Keratinocyte (primary cell): ENCODE measurements at regions not wholly inside any gene's neighbourhood (a gene's known extent, or its start where the extent isn't known, plus 50 kb on each side); places are given as distances from the start of the nearest gene placed in this dataset.

Experiments used
- DNase-seq: peaks from one replicate; pipeline ENCODE4 v3.0.0-alpha.2; 2011; ENCODE audit warnings: low read depth, missing footprints, low spot score
- FAIRE-seq: peaks from 2 replicates; lab custom pipeline; 2011; peaks lifted over from hg19 to GRCh38; lab: Jason Lieb, UNC
- H2AFZ ChIP-seq: 2 replicates; pipeline ENCODE4 v1.6.0; 2012; ENCODE audit warnings: low read length, control low read depth, inconsistent platforms; ENCODE audit not compliant: control insufficient read depth
- H3K27ac ChIP-seq: 2 replicates; pipeline ENCODE4 v1.5.1; 2011; ENCODE audit warnings: low read length; ENCODE audit not compliant: control insufficient read depth, insufficient read depth
- H3K27me3 ChIP-seq: 3 replicates; pipeline ENCODE4 v1.6.0; 2011; ENCODE audit warnings: low read length; ENCODE audit not compliant: control insufficient read depth, insufficient read depth; ENCODE audit errors: extremely low read depth
- H3K36me3 ChIP-seq, 2 experiments: 2 replicates in 1 of 2; 3 replicates in 1 of 2; pipeline ENCODE4 v1.5.1; 2011; ENCODE audit warnings: low read length in 2 of 2, mild to moderate bottlenecking in 1 of 2; ENCODE audit not compliant: control insufficient read depth in 2 of 2, insufficient read depth in 2 of 2; ENCODE audit errors: extremely low read depth in 1 of 2
- H3K4me1 ChIP-seq: 3 replicates; pipeline ENCODE4 v1.5.1; 2011; ENCODE audit warnings: low read length; ENCODE audit not compliant: control insufficient read depth, insufficient read depth; ENCODE audit errors: extremely low read depth
- H3K4me2 ChIP-seq: 3 replicates; pipeline ENCODE4 v1.6.0; 2011; ENCODE audit warnings: low read depth, low read length; ENCODE audit not compliant: control insufficient read depth, insufficient read depth; ENCODE audit errors: extremely low read depth
- H3K4me3 ChIP-seq, 3 experiments: fragments of 200-600 bp in 1 of 3; sonication (generic) in 1 of 3; 2 replicates in 2 of 3; 3 replicates in 1 of 3; pipeline ENCODE4 v1.5.1; 2011 to 2016; ENCODE audit warnings: low read length in 3 of 3, mild to moderate bottlenecking in 3 of 3, control low read depth in 2 of 3, inconsistent platforms in 1 of 3, low read depth in 1 of 3, mixed read lengths in 1 of 3, mixed run types in 1 of 3, moderate library complexity in 1 of 3; ENCODE audit not compliant: control insufficient read depth in 2 of 3, insufficient read depth in 2 of 3; ENCODE audit errors: extremely low read depth in 1 of 3
- H3K79me2 ChIP-seq: 2 replicates; pipeline ENCODE4 v1.6.0; 2012; ENCODE audit warnings: low read length; ENCODE audit not compliant: control insufficient read depth, insufficient read depth
- H3K9ac ChIP-seq: 3 replicates; pipeline ENCODE4 v1.6.0; 2011; ENCODE audit warnings: low read length; ENCODE audit not compliant: control insufficient read depth, insufficient read depth; ENCODE audit errors: extremely low read depth
- H3K9me1 ChIP-seq: 3 replicates; pipeline ENCODE4 v1.6.0; 2011; ENCODE audit warnings: low read length; ENCODE audit not compliant: control insufficient read depth, insufficient read depth; ENCODE audit errors: extremely low read depth
- H3K9me3 ChIP-seq: 2 replicates; pipeline ENCODE4 v1.5.1; 2012; ENCODE audit warnings: low read depth, low read length; ENCODE audit not compliant: control insufficient read depth
- H4K20me1 ChIP-seq: 3 replicates; pipeline ENCODE4 v1.6.0; 2011; ENCODE audit warnings: low read length; ENCODE audit not compliant: control insufficient read depth, insufficient read depth; ENCODE audit errors: extremely low read depth
- EZH2 ChIP-seq: IDR thresholded peaks from one replicate; pipeline ENCODE4 v1.6.1; 2012; ENCODE audit warnings: inconsistent platforms, mild to moderate bottlenecking, low read length, moderate library complexity
- dilution Hi-C: fragments of 300-500 bp; cut with MboI; formaldehyde crosslinking; loops from one replicate; pipeline ENCODE4 v1.7.0; 2020; ENCODE audit warnings: low sequenced_read_pairs; ENCODE audit not compliant: extremely low pct_ligation_motif_present
- TF ChIP-seq, protein P1 (sequence below), 3 experiments: IDR thresholded peaks in 1 of 3; conservative IDR thresholded peaks in 1 of 3; optimal IDR thresholded peaks in 1 of 3; 2 replicates in 2 of 3; 3 replicates in 1 of 3; pipeline versions ENCODE3 to v1.5.1; 2011; ENCODE audit warnings: low read length in 3 of 3, mild to moderate bottlenecking in 3 of 3, moderate library complexity in 2 of 3, control low read depth in 1 of 3, inconsistent platforms in 1 of 3; ENCODE audit not compliant: insufficient read depth in 2 of 3; ENCODE audit errors: extremely low read depth in 1 of 3

DNA sequence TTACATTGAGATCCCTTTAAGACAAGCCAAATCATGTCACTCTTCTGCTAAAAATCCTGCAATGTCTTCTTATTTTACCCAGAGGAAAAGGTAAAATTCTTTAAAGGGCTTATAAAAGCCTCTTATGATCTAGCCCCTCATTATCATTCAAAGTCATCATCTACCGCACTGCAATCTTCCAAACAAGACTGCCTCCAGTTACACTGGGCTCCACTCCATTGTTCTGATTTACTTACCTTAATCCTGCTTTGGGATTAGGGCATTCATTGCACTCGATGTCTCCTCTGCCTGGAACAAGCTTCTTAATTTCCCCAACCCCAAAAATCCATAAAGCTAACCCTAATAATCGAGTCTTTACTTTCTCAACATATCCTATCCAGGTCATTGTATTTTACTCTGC lies 269.1 kb downstream of the PCDH18 start:
- dilution Hi-C loops: no loop called here
- Histone ChIP-seq H3K79me2 (no peaks in the 10 kb centered on the region), H3K9me3 (no peaks in the 10 kb centered on the region), H3K9ac (no peak overlapping the region), H4K20me1 (no peaks in the 10 kb centered on the region), H3K4me3 (no peak overlapping the region), H2AFZ (no peak overlapping the region), H3K27ac (no peak overlapping the region), H3K36me3 (no peaks in the 10 kb centered on the region), H3K4me2 (no peak overlapping the region), H3K27me3 (no peaks in the 10 kb centered on the region), H3K9me1 (no peaks in the 10 kb centered on the region), H3K4me1 (no peaks in the 10 kb centered on the region)
- TF ChIP-seq EZH2: no peak
- TF ChIP-seq, protein P1, sequence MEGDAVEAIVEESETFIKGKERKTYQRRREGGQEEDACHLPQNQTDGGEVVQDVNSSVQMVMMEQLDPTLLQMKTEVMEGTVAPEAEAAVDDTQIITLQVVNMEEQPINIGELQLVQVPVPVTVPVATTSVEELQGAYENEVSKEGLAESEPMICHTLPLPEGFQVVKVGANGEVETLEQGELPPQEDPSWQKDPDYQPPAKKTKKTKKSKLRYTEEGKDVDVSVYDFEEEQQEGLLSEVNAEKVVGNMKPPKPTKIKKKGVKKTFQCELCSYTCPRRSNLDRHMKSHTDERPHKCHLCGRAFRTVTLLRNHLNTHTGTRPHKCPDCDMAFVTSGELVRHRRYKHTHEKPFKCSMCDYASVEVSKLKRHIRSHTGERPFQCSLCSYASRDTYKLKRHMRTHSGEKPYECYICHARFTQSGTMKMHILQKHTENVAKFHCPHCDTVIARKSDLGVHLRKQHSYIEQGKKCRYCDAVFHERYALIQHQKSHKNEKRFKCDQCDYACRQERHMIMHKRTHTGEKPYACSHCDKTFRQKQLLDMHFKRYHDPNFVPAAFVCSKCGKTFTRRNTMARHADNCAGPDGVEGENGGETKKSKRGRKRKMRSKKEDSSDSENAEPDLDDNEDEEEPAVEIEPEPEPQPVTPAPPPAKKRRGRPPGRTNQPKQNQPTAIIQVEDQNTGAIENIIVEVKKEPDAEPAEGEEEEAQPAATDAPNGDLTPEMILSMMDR (optimal IDR thresholded peaks at IDR 0.05 in 1 of 3, IDR thresholded peaks at IDR 0.05 in 1 of 3, conservative IDR thresholded peaks at IDR 0.05 in 1 of 3; ENCODE audit: extremely low read depth in 1 of 3, insufficient read depth in 2 of 3, low read length in 3 of 3): no peak
- DNase-seq (no peak), FAIRE-seq (no peak)

DNA sequence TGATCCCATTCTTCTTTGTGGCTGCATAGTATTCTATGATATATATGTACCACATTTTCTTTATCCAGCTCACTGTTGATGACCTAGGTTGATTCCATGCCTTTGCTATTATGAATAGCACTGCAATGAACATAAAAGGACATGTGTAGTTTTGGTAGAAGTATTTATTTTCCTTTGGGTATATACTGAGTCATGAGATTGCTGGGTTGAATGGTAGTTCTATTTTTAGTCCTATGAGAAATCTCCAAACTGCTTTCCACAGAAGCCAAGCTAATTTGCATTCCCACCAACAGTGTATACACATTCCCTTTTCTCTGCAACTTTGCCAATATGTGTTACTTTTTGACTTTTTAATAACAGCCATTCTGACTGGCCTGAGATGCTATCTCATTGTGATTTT lies 278.3 kb downstream of the PCDH18 start:
- Histone ChIP-seq H4K20me1 (no peaks in the 10 kb centered on the region), H3K27me3 (no peaks in the 10 kb centered on the region)
- DNase-seq: no peak

More for the DNA sequence above, 278.3 kb downstream of the PCDH18 start:
- dilution Hi-C loops: no loop called here
- no peak overlapping the region for H2AFZ ChIP-seq
- H3K79me2 ChIP-seq: no peaks in the 10 kb centered on the region
- no peak for FAIRE-seq
- no peaks in the 10 kb centered on the region for H3K4me1 ChIP-seq
- TF ChIP-seq, protein P1 (optimal IDR thresholded peaks at IDR 0.05 in 1 of 3, IDR thresholded peaks at IDR 0.05 in 1 of 3, conservative IDR thresholded peaks at IDR 0.05 in 1 of 3; ENCODE audit: extremely low read depth in 1 of 3, insufficient read depth in 2 of 3, low read length in 3 of 3): no peak
- TF ChIP-seq EZH2: no peak
- H3K9me1 ChIP-seq: no peaks in the 10 kb centered on the region
- no peak overlapping the region for H3K9ac ChIP-seq
- no peak overlapping the region for H3K4me2 ChIP-seq
- no peaks in the 10 kb centered on the region for H3K9me3 ChIP-seq
- no peaks in the 10 kb centered on the region for H3K36me3 ChIP-seq
- no peak overlapping the region for H3K27ac ChIP-seq
- H3K4me3 ChIP-seq: no peak overlapping the region
